ENCODE measurements at regions not wholly inside any gene's neighbourhood (a gene's known extent, or its start where the extent isn't known, plus 50 kb on each side); places are given as distances from the start of the nearest gene placed in this dataset.
"Not testable (repeated sequence)": the region's sequence is repeated elsewhere in the genome, so short reads cannot be mapped to it uniquely, and the experiment has no call there.

GRCh38 chr5:34329611-34330108 is 286.6 kb upstream of the C1QTNF3 start:
- not testable (repeated sequence) for DNase-seq

DNA sequence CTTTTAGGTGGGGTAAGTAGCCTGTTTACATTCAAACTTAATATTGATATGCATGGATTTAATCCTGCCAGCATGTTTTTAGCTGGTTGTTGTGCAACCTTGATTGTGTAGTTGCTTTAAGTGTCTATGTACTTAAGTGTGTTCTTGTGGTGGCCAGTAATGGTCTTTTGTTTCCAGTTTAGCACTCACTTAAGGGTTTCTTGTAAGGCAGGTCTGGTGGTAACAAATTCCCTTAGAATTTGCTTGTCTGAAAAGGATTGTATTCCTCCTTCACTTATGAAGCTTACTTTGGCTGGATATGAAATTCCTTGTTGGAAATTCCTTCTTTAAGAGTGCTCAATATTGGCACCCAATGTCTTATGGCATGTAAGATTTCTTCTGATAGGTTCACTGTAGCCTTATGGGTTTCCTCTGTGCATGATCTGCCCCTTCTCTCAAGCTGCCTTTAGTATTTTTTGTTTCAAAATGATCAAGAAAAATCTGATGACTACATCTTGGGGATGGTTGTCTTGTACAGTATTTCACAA is 289.0 kb upstream of the C1QTNF3 start:
- DNase-seq, result not testable (repeated sequence)

- not testable (repeated sequence) for DNase-seq
Observed at GRCh38 chr5:34339408-34340001, 296.5 kb upstream of the C1QTNF3 start.

GRCh38 chr5:34354440-34354839 is 301.7 kb upstream of the RAI14 start:
- not testable (repeated sequence) for DNase-seq

GRCh38 chr5:34371417-34371816 is 284.7 kb upstream of the RAI14 start:
- not testable (repeated sequence) for DNase-seq

- not testable (repeated sequence) for DNase-seq
Observed at GRCh38 chr5:34371817-34372216, 284.3 kb upstream of the RAI14 start.

DNA sequence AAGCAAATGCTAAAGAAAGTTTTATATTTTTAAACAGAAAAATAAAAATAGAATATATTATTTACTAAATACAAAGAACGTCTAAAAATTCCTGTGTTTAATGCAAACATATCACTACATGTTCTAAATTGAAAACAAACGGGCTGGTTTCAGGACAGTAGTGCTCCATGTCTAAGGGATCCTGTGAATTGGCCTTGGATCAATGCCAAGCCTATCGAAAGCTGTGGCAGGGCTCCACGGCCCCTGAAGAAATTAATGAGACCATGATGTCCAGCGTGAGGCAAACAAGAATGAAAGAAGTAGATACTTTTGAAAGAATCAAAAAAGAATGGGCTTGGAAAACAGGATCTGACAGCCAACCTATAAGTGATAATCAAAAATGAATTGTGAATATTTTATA is 283.4 kb upstream of the RAI14 start:
- DNase-seq, result not testable (repeated sequence)

- DNase-seq, result not testable (repeated sequence)
Observed at GRCh38 chr5:34377651-34378050, 278.5 kb upstream of the RAI14 start.

GRCh38 chr5:34378498-34378897 is 277.6 kb upstream of the RAI14 start:
- DNase-seq, result not testable (repeated sequence)

GRCh38 chr5:34388754-34389153 is 267.4 kb upstream of the RAI14 start:
- DNase-seq, result not testable (repeated sequence)

GRCh38 chr5:34409373-34409772 is 246.8 kb upstream of the RAI14 start:
- DNase-seq, result no peak

GRCh38 chr5:34410411-34411139 is 245.6 kb upstream of the RAI14 start:
- no peak for DNase-seq

GRCh38 chr5:34411470-34412346 is 244.4 kb upstream of the RAI14 start:
- DNase-seq, result no peak

DNA sequence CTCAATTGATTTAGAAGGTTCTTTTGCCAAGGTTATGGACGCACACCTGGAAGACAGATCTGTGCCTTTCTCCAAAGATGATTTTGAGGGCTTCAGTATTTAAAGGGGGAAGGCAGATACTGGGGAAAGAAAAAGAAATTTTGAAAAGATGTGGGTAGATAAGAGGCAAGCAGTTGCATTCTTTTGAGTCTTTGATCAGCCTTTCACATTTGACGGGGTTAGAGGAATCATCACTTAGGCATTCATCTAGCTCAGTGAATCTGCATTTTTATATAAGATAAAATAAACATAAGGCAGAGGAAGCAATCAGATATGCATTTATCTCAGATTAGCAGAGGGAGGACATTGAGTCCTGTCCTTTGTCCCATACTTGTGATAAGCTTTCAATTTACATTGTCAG is 243.4 kb upstream of the RAI14 start:
- DNase-seq, result no peak

- DNase-seq, result no peak
Observed at GRCh38 chr5:34415559-34416198, 240.4 kb upstream of the RAI14 start.

DNA sequence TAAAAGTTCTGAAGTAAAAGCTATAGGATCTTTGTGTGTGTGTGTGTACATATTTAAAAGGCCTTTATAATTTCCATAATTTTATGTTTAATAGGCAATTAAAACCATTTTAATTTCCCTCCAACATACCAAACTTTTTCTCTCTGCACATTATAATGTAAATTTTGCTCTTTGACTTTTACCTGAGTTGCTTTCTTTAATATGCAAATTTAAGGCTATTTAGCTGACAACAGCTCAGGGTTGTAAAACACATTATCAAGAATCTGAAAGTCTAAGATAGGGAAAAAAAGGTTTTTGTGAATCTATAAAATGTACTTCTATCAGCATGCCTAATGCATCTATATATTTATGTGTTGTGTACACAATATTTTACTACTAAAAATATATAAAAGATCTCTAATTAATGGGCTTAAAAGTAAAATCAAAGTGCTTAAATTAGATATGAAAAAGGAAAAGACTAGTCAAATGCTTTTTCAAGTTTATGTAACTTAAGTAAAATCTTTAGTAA is 239.6 kb upstream of the RAI14 start:
- DNase-seq, result no peak

GRCh38 chr5:34420191-34420590 is 235.9 kb upstream of the RAI14 start:
- DNase-seq, result not testable (repeated sequence)

DNA sequence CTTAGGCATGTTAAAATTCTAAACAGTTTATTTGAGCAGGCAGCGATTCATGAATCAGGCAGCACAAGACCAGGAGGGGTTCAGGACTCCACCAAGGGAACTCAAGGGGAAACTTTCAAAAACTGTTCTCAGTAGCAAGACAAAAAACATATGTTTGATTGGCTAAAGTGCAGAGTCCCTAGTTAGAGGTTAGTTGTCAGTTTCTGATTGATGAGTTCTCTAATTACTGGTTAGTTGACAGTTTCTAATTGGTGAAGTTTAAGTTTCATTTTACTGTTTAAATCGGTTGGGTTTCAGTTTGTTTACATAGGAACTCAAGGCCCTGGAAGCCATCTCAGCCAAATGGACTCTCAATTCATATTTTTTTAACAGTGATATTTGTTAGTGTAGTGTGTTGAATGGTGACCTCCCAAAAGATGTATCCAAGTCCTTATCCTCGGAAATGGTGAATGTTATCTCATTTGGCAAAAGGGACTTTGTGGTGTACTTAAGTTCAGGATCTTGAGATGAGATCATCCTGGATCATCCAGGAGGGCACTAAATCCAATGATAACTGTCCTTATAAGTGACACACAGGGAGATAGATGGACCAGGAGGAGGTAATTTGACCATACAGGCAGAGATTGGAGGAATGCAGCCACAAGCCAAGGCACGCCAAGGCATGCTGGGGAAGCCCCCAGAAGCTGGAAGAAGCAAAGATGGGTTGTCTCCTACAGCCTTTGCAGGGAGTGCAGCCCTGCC is 219.2 kb upstream of the RAI14 start:
- no peak for DNase-seq

- DNase-seq, result no peak
Observed at GRCh38 chr5:34439601-34440000, 216.5 kb upstream of the RAI14 start.

DNA sequence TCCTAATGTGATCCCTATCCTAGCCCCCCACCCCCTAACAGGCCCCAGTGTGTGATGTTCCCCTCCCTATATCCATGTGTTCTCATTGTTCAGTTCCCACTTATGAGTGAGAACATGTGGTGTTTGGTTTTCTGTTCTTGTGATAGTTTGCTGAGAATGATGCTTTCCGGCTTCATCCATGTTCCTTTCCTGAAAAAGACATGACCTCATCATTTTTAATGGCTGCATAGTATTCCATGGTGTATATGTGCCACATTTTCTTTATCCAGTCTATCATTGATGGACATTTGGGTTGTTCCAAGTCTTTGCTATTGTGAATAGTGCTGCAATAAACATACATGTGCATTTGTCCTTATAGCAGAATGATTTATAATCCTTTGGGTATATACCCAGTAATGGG is 214.4 kb upstream of the RAI14 start:
- DNase-seq, result not testable (repeated sequence)

- no peak for DNase-seq
Observed at GRCh38 chr5:34447424-34447823, 208.7 kb upstream of the RAI14 start.

GRCh38 chr5:34449639-34450038 is 206.5 kb upstream of the RAI14 start:
- no peak for DNase-seq

Measured in CD4-positive, alpha-beta T cell treated with Interferon gamma for 1 hour (primary cell).